Stimulated activated CD8-positive, alpha-beta memory T cell treated with anti-CD3 and anti-CD28 coated beads, Interleukin-4, amount 100 ng/mL, for 48 hours (primary cell): ENCODE measurements at regions not wholly inside any gene's neighbourhood (a gene's known extent, or its start where the extent isn't known, plus 50 kb on each side); places are given as distances from the start of the nearest gene placed in this dataset.
"Not testable (repeated sequence)": the region's sequence is repeated elsewhere in the genome, so short reads cannot be mapped to it uniquely, and the experiment has no call there.

Source experiments
- DNase-seq: peaks from one replicate; pipeline ENCODE4 v3.0.0-alpha.2; 2020

GRCh38 chr14:61153914-61154545 lies 127.1 kb downstream of the TMEM30B start:
- no peak for DNase-seq

- no peak for DNase-seq
Observed at GRCh38 chr14:61153431-61153830, 127.7 kb downstream of the TMEM30B start.

GRCh38 chr14:61152851-61153364 lies 128.2 kb downstream of the TMEM30B start:
- no peak for DNase-seq

GRCh38 chr14:61151251-61151650 lies 129.9 kb downstream of the TMEM30B start:
- no peak for DNase-seq

DNA sequence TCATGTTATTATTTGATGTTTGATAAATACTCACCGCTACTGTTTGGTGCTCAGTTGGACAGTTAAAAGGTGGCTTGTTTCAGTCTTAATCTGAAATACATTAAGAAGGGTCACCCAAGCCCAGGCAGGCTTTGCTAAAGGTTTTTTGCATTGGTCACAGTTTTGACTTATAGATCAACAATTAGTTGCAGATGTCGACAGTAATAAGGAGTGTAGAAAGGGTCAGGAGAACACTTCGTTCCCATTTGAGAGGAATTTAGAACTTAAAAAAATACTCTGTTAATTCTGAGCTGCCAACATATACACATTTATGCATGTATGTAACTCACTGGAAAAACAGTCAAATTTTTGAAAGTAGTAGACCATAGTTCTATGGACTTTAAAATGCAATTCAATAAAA lies 130.3 kb downstream of the TMEM30B start:
- no peak for DNase-seq

- no peak for DNase-seq
Observed at GRCh38 chr14:61149896-61150295, 131.2 kb downstream of the TMEM30B start.

DNA sequence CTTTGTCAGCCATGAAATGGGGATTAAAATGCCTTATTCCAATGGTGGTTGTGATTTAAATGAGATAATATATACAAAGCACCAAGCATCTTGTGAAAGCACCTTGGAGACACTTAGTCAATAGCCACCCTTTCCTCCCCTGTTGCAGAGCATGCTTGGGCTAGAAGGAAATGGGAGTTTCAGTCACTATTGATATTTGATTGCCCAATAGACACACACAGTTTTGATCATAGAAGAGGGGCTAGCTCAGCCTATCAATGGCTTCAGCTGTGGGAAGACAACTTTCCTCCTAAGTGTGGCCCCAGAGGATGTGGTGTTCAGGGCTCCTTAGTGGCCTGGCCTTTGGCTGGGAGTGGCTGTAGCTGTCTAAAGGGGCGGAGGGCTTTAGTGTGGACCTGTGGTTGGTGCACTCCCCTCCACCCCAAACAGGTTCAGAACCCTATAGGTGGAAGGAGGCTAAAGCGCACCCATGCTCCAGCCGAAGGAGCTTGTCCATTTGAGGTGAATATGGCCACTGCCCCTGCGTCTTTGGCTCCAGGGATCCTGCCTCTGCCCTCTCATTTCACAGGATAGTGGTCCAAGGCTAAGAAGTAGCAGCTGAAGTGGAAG lies 132.3 kb downstream of the TMEM30B start:
- no peak for DNase-seq

DNA sequence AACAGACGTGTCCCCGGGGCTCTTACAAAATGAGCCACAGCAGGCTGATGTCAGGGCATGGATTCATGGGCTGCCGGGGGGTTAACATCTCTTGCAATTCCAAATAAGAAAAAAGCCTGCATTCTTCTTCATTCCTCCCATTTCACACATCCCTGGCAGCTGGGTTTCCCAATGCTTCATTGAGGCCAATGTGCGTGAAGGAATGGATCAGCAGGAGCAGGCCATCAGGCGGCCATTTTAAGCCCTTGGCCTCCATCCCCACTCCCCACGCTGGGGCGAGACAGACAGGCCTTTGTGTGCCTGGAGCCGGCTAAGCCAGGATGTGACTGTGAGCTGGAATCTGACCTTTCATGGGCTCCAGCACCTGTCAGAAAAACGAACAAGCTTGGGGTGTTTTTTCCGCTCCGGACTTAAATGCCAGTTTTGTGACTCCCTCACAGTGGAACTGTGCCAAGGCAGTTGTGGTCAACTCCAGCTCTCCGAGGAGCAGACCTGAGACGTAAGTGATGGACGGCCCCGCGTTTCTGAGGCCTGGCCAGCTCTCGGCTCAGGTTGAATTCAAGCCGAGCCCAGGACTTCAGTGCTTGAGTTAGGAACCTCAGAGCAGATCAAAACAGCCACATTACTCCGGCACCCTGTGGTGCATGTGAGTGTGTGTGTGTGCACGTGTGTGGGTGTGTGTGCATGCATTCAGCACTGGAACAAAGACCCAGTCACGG lies 133.1 kb downstream of the TMEM30B start:
- DNase-seq = no peak

DNA sequence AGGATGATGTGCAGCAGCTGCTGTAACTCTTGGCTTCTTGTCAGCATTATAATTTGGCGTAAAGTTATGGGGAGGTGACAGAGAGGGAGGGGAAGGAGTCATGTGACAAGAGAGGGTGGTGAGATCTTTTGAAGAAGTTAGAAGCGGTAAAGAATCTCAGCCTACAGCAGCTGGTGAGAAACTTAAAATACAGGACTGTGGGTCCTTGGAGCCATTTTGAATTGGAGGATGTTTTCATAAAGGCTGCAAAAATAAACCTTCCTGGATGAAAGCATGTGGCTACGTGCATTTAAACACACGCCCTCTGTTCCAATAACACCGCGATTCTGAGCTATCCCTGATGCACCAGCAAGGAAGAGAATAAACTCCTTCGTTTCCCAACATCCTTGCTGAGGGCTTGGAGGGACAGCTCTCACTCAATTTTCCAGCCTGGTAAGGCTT lies 133.7 kb downstream of the TMEM30B start:
- no peak for DNase-seq

DNA sequence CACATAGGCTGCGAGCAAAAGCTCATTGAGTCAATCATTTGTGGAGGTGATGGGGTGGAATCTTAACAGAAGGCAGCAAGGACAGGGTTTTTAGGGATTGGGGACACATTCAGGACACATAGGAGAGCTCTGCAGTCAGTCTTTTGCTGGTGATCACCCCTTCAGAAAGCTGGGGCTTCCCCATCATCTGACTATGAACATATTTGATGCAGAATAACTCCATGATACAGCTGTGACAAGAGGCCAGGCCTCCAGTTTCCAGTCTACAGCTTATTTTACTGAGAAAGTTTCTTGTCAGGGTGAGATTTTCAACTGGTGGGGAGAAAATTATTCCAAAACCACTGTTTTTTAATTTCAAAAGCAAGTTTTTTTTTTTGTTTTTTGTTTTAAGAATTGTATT lies 134.2 kb downstream of the TMEM30B start:
- DNase-seq = no peak

DNA sequence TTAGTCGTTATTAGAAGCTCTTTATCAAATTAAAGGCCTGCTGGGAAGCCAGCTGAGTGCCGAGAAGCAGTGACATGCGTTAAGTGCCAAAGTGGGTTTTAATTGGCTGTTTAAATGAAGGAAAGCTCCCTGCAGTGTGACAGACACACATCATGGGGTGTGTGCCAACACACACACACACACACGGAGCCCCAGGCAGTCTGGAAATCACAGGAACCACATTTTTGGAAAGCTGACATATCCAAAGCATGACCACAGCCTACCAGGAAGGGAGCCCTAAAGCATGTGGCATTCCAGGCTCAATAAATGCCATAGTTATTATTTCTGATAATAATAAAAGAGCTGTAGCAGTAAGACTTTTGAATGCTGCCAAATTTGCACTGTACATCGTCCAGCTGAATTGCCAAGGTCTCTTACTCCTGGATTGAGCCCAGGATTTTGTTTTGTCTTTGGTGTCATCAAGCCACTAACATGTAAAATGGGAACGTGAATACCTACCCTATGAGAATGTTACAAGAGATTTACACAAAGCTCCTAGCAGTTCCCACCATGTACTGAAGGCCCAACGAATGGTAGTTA lies 135.1 kb downstream of the TMEM30B start:
- no peak for DNase-seq

DNA sequence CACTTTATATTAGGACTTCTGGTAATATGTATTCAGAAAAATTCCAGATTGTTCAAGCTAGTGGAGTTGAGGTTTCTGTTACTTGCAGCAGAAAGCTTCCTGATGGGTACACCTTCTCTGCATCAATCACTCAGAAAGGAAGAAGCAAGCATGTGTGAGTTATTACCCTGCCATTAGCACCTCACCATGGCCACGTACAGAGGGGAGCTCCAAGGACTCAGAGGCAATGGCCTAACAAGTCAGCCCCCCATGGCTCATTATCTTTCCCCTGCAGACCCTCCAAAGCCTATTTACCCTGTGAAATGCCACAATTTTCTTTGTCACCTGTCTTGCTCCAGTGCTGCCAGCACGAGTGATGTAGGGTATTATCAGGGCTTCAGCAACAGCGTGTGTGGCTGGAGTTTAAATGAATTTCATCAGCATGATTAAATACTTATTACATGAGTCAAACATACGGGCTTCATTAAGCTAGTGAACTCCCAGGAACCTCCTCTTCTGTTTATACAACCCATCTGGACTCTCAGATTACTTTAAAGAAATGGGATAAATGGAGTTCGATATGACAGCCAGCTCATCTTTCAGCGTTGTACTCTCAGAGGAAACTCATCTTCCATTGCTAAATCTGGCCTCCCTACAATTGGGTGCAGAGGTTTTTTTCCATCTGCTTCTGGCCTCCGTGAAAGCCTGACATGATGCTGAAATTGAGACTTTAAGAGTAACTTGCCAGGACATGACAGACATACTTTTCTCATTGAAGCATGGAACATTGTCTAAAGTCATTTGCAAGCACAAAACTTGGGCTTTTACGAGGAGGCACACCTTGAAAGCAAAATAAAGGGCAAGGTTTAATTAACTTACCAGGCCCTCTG lies 135.9 kb downstream of the TMEM30B start:
- DNase-seq = no peak

DNA sequence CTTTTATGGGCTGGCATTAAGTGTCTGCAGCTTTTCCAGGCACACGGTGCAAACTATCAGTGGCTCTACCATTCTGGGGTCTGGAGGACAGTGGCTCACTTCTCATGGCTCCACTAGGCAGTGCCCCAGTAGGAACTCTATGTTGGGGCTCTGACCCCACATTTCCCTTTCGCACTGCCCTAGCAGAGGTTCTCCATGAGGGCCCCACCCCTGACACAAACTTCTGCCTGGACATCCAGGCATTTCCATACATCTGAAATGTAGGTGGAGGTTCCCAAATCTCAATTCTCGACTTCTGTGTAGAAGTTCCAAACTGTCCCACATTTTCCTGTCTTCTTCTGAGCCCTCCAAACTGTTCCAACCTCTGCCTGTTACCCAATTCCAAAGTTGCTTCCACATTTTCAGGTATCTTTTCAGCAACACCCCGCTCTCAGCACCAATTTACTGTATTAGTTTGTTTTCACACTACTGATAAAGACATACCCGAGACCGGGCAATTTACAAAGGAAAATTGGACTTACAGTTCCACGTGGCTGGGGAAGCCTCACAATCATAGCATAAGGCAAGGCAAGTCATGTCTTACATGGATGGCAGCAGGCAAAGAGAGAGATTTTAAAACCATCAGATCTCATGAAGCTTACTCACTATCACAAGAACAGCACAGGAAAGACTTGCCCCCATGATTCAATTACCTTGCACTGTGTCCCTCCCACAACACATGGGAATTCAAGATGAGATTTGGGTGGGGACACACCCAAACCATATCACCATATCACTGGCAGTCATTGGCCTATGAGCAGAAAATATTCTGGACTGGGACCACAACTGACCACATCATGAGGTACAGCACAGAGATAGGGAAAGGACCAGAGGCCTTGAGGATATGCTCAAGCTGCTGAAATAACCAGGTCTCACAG lies 136.8 kb downstream of the TMEM30B start:
- DNase-seq = not testable (repeated sequence)

DNA sequence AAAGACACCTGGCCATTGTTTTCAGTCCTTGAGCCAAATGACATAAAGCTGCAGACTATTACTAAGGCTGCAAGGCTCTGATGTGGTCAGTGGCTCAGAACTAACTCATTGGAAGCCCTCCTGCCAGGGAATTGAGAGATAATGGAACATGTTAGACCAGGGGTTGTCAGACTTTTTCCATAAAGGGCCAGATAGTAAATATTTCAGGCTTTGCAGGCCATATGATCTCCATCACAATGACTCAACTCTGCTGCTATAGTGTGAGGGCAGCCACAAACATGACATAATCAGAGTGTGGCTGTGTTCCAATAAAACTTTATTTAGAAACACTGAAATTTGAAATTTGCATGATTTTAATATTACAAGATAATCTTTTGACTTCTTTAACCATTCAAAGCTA lies 140.3 kb downstream of the TMEM30B start:
- DNase-seq = no peak

- DNase-seq = no peak
Observed at GRCh38 chr14:61140271-61140670, 140.9 kb downstream of the TMEM30B start.

DNA sequence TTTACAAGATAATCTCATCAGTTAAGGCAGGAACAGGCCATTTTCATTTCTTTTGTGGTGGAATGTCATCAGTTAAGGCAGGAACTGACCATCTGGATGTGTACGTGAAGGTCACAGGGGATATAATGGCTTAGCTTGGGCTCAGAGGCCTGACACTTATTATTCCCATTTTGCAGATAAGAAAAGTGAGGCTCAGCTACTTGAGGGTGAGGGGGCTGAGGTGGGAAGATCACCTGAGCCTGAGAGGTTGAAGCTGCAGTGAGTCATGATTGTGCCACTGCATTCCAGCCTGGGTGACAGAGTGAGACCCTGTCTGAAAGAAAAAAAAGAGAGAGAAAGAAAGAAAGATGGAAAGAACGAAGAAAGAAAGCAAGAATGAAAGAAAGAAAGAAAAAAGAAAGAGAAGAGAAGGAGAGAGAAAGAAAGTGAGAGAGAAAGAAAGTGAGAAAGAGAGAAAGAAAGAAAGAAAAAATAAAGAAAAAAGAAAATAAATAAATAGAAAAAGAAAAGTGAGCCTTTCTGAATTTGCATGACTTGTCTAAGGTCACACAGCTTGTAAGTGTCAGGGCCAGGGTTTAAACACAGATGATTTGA lies 142.0 kb downstream of the TMEM30B start:
- DNase-seq = no peak

GRCh38 chr14:61132894-61133293 lies 148.2 kb downstream of the TMEM30B start:
- DNase-seq = no peak

DNA sequence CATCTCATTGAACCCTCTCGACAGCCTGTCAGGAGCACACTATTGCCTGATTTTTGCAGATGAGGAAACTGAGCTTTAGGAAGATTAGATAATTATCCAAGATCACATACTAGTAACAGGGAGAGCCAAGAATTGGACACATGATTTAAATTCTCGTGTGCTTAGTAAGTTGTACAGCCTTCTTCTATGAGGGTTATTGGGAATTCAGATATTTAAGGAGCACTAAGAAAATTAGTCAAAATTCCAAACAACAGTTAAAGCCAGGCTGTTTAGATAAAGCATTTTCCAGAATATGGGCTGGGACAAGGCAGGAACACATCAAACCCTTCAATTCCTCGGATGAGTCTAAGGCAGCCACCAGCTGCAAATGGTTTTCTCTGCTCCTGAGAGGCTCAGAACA lies 148.8 kb downstream of the TMEM30B start:
- DNase-seq = no peak

GRCh38 chr14:61130512-61131260 lies 149.6 kb downstream of the SLC38A6 start:
- DNase-seq = no peak

DNA sequence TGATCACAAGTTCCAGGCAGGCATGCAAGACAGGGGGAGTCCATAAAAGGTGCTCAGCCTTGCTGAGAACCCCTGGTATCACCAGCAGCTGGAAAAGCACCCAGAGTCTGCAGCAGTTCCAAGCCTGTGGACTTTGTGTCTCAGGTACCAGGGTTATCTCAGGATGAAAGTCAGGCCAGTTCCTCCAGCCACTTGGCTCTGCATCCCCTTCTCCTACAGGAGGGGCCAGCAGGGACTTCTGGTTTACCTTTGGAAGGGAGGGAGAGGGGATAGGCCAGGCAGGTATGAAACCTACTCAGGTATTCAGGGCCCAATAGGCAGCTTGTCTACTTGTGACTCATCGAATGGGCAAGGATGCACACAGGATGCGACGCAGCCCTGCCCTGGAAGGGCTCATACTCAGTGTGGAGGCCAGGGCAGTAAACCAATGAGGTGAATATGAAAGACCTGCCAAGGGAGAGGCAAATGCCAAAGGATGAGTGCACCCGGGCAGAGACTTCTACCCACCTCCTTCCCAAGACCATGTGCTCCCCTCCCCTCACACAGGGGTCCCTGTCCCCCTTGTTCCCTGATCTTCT lies 148.2 kb downstream of the SLC38A6 start:
- no peak for DNase-seq
